ENCODE measurements at regions not wholly inside any gene's neighbourhood (a gene's known extent, or its start where the extent isn't known, plus 50 kb on each side); places are given as distances from the start of the nearest gene placed in this dataset.

DNA sequence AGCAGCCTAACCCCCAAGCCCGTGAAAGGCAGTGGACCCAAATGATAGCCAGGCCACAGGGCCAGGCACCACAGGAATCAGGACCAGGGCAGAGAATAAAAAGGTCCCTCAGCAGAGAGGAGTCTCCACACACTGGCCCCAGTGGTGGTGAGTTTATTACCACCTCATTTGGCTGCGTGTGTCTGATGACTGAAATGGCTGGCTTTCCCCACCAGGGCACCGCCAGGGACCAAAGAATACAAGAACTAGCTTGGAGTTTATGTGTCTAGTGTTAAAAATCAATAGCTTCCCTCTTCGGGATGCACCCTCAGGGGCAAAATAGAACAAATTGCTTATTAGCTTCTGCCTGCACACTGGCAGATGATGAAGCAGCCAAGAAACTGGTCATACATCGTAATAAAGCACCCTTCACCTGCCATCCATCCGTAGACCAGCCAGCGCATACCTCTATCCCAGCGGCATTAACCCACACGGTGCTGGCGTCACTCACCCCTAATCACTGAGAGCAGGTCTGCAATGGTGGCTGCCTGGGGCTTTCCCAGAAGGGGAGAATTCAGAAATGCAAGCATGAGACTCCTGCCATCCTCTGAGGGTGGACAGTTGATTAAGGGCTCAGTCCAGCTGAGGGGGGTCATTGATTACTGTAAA is 223.7 kb upstream of the ZMIZ1 start:
- TF ChIP-seq EZH2 (IDR thresholded peaks at IDR 0.05; ENCODE audit: borderline replicate concordance, low read depth, low read length, poor library complexity, severe bottlenecking), result no peak
- TF ChIP-seq, protein P1, sequence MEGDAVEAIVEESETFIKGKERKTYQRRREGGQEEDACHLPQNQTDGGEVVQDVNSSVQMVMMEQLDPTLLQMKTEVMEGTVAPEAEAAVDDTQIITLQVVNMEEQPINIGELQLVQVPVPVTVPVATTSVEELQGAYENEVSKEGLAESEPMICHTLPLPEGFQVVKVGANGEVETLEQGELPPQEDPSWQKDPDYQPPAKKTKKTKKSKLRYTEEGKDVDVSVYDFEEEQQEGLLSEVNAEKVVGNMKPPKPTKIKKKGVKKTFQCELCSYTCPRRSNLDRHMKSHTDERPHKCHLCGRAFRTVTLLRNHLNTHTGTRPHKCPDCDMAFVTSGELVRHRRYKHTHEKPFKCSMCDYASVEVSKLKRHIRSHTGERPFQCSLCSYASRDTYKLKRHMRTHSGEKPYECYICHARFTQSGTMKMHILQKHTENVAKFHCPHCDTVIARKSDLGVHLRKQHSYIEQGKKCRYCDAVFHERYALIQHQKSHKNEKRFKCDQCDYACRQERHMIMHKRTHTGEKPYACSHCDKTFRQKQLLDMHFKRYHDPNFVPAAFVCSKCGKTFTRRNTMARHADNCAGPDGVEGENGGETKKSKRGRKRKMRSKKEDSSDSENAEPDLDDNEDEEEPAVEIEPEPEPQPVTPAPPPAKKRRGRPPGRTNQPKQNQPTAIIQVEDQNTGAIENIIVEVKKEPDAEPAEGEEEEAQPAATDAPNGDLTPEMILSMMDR (conservative IDR thresholded peaks at IDR 0.05; ENCODE audit: low read depth, low read length), result no peak
- no peak for DNase-seq (ENCODE audit: low spot score)
- Histone ChIP-seq H3K9me3 (ENCODE audit: low read depth, low read length, poor library complexity, severe bottlenecking) (no peaks in the 10 kb centered on the region), H3K27ac (ENCODE audit: low read depth, low read length, poor library complexity, severe bottlenecking) (no peak overlapping the region), H3K4me1 (ENCODE audit: insufficient read depth, low read length, poor library complexity, severe bottlenecking) (no peaks in the 10 kb centered on the region), H3K36me3 (ENCODE audit: insufficient read depth, low read length, poor library complexity, severe bottlenecking) (no peaks in the 10 kb centered on the region), H3K4me3 (ENCODE audit: low read depth, low read length, poor library complexity, severe bottlenecking) (no peak overlapping the region), H3K27me3 (replicated peaks; ENCODE audit: insufficient read depth, low read depth, low read length, poor library complexity) (no peaks in the 10 kb centered on the region)
- BruUV-seq (replicated peaks), result no TSS peak
- ChIA-PET CTCF (no interaction called here), POLR2A (ENCODE audit: low non-redundant PET) (no interaction called here)
- intact Hi-C loops (cut with micrococcal nuclease; ENCODE audit: unreplicated experiment), result loop anchor here (10.0 kb wide), 1 partner anchor 350 kb away; no protein-coding TSS in a partner anchor

DNA sequence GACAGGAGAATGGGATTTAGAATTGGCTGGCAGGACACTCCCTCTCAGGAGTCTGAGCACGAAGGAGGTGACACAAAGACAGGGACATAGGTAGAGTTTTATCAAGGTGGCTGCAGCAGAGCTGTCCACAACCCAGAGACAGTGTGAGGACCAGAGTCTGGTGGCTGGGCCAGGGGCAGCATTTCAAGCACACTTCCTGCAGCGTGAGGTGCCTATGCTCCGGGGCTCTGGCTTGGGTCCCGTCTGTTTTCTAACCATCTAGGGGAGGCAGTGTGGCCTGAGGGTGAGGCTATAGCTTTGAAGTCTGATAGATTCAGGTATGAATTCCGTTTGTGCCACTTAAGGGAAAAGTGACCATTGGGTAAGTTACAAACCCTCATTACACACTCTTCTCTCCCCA is 222.7 kb upstream of the ZMIZ1 start:
- no peak for TF ChIP-seq EZH2 (IDR thresholded peaks at IDR 0.05; ENCODE audit: borderline replicate concordance, low read depth, low read length, poor library complexity, severe bottlenecking)
- TF ChIP-seq, protein P1 (conservative IDR thresholded peaks at IDR 0.05; ENCODE audit: low read depth, low read length), result no peak
- Histone ChIP-seq H3K27ac (ENCODE audit: low read depth, low read length, poor library complexity, severe bottlenecking) (no peak overlapping the region), H3K36me3 (ENCODE audit: insufficient read depth, low read length, poor library complexity, severe bottlenecking) (no peaks in the 10 kb centered on the region), H3K27me3 (replicated peaks; ENCODE audit: insufficient read depth, low read depth, low read length, poor library complexity) (no peaks in the 10 kb centered on the region), H3K9me3 (ENCODE audit: low read depth, low read length, poor library complexity, severe bottlenecking) (no peaks in the 10 kb centered on the region), H3K4me1 (ENCODE audit: insufficient read depth, low read length, poor library complexity, severe bottlenecking) (no peaks in the 10 kb centered on the region), H3K4me3 (ENCODE audit: low read depth, low read length, poor library complexity, severe bottlenecking) (no peak overlapping the region)
- no peak for DNase-seq (ENCODE audit: low spot score)
- POLR2A ChIA-PET (ENCODE audit: low non-redundant PET), result no interaction called here
- CTCF ChIA-PET, result no interaction called here
- no TSS peak for BruUV-seq (replicated peaks)
- intact Hi-C loops (cut with micrococcal nuclease; ENCODE audit: unreplicated experiment), result loop anchor here (10.0 kb wide), 1 partner anchor 349 kb away; no protein-coding TSS in a partner anchor

DNA sequence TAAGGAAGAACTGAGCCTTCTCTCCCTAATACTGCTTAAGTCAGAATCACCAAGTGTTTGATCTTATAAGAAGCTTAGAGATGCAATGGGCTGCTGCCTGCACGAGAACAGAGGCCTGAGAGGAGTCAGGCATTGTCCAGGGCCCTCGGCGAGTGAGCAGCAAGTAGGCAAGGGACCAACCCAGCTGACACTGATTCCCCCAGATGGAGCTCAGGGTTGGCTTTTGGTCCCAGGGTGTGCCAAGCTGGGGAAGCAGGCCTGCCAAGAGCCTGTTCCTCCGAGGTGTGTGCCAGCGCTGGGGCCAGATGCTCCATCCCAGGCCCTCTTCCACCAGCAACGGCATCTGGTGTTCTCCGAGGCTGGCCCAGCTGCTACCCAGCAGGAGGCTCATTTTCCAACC is 222.0 kb upstream of the ZMIZ1 start:
- ChIA-PET CTCF (no interaction called here), POLR2A (ENCODE audit: low non-redundant PET) (no interaction called here)
- DNase-seq (ENCODE audit: low spot score), result no peak
- Histone ChIP-seq H3K27ac (ENCODE audit: low read depth, low read length, poor library complexity, severe bottlenecking) (no peak overlapping the region), H3K4me1 (ENCODE audit: insufficient read depth, low read length, poor library complexity, severe bottlenecking) (no peaks in the 10 kb centered on the region), H3K27me3 (replicated peaks; ENCODE audit: insufficient read depth, low read depth, low read length, poor library complexity) (no peaks in the 10 kb centered on the region), H3K36me3 (ENCODE audit: insufficient read depth, low read length, poor library complexity, severe bottlenecking) (no peaks in the 10 kb centered on the region), H3K4me3 (ENCODE audit: low read depth, low read length, poor library complexity, severe bottlenecking) (no peak overlapping the region), H3K9me3 (ENCODE audit: low read depth, low read length, poor library complexity, severe bottlenecking) (no peaks in the 10 kb centered on the region)
- TF ChIP-seq, protein P1 (conservative IDR thresholded peaks at IDR 0.05; ENCODE audit: low read depth, low read length), result no peak
- no peak for TF ChIP-seq EZH2 (IDR thresholded peaks at IDR 0.05; ENCODE audit: borderline replicate concordance, low read depth, low read length, poor library complexity, severe bottlenecking)
- BruUV-seq (replicated peaks), result no TSS peak
- intact Hi-C loops (cut with micrococcal nuclease; ENCODE audit: unreplicated experiment), result loop anchor here (10.0 kb wide), 1 partner anchor 348 kb away; no protein-coding TSS in a partner anchor
